Adrenal gland (tissue), 9 donors: ENCODE measurements at regions not wholly inside any gene's neighbourhood (a gene's known extent, or its start where the extent isn't known, plus 50 kb on each side); places are given as distances from the start of the nearest gene placed in this dataset.

Source experiments
- DNase-seq, 7 donors: peaks; one replicate each; pipeline ENCODE4 v3.0.0-alpha.2; 2019 to 2020
- H3K27ac ChIP-seq, 5 donors: fragments of 200-600 bp; sonication (generic) in 4 of 5; 1 replicate in 3 of 5; 2 replicates in 2 of 5; pipeline versions ENCODE4 v1.5.1 to v1.8.0; 2016 to 2020; ENCODE audit warnings: mild to moderate bottlenecking in 1 of 5
- H3K27me3 ChIP-seq: fragments of 200-600 bp; 2 replicates; pipeline ENCODE4 v1.8.0; 2021
- H3K36me3 ChIP-seq, 2 donors: fragments of 200-600 bp; replicated peaks in 1 of 2; 1 replicate in 1 of 2; 2 replicates in 1 of 2; pipeline versions ENCODE4 v1.5.1 to v1.8.0; 2018 to 2022
- H3K4me1 ChIP-seq, 2 donors: fragments of 200-600 bp; replicated peaks in 1 of 2; 1 replicate in 1 of 2; 2 replicates in 1 of 2; pipeline versions ENCODE4 v1.5.1 to v1.8.0; 2018 to 2021
- H3K4me3 ChIP-seq, 4 donors: fragments of 200-600 bp; sonication (generic) in 3 of 4; one replicate each; pipeline ENCODE4 v1.5.1; 2016 to 2018
- H3K9me3 ChIP-seq, 3 donors: fragments of 200-600 bp; sonication (generic) in 1 of 3; replicated peaks in 1 of 3; 1 replicate in 2 of 3; 2 replicates in 1 of 3; pipeline versions ENCODE4 v1.5.1 to v1.8.0; 2016 to 2021
- POLR2A ChIP-seq, 2 donors: fragments of 450-650 bp; IDR thresholded peaks; one replicate each; pipeline ENCODE4 v1.6.1; 2017; ENCODE audit warnings: antibody characterized with exemption in 2 of 2, mild to moderate bottlenecking in 2 of 2, moderate library complexity in 1 of 2
- WGBS, 4 donors: extraction: QIAGEN DNeasy Blood & Tissue Kit in 2 of 4; methylation state at CpG; one replicate each; pipeline versions ENCODE4 v1.1.5 to v1.1.7; 2013 to 2017; 5-methylcytosine and 5-hydroxymethylcytosine counted together
- intact Hi-C, 2 donors: fragments of 100-400 bp; cut with DNase I; formaldehyde crosslinking; loops; one replicate each; pipeline versions ENCODE4 v1.14.1 to v1.15.0; 2022 to 2023
- TF ChIP-seq, protein P1 (sequence below), 6 experiments: fragments of 450-650 bp in 4 of 6; fragments of 200-600 bp in 2 of 6; sonication (generic) in 1 of 6; IDR thresholded peaks; 1 replicate in 5 of 6; 2 replicates in 1 of 6; pipeline versions ENCODE4 v1.5.1 to v1.8.0; 2016 to 2021; ENCODE audit warnings: antibody characterized with exemption in 6 of 6, mild to moderate bottlenecking in 2 of 6, moderate library complexity in 1 of 6
- donor health status: healthy with polysubstance abuse.
- donor health status: Bipolar disorder and iron deficiency.
- donor health status: DM: yes; HTN: yes; CAD: no.
- donor health status: DM: no; HTN: no; CAD: no.
- donor health status: DM: no; HTN: no; CAD: no.

DNA sequence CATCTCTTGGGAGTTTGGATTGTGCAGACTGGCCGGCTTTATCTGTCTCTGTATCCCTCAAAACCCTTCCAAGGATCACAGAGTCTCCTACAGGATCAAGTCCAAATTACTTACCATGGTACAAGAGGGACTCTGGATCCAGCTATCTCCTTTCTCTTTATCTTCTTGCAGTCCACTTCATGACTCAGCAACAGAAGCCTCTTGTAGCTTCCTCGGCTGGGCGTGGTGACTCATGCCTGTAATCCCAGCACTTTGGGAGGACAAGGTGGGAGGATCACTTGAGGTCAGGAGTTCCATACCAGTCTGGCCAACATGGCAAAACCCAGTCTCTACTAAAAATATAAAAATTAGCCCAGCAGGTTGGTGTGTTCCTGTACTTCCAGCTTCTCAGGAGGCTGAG, 189.7 kb downstream of the BCAT1 start:
- Histone ChIP-seq H3K36me3 (no peaks in the 10 kb centered on the region), H3K9me3 (no peaks in the 10 kb centered on the region), H3K4me3 (no peak overlapping the region), H3K27me3 (no peaks in the 10 kb centered on the region), H3K27ac (no peak overlapping the region), H3K4me1 (no peaks in the 10 kb centered on the region)
- WGBS, 4 donors = 66 to 77% (median 77%) methylated on average over 3 of the region's 3 CpGs
- DNase-seq = no peak
- intact Hi-C loops = no loop called here
- TF ChIP-seq, protein P1, sequence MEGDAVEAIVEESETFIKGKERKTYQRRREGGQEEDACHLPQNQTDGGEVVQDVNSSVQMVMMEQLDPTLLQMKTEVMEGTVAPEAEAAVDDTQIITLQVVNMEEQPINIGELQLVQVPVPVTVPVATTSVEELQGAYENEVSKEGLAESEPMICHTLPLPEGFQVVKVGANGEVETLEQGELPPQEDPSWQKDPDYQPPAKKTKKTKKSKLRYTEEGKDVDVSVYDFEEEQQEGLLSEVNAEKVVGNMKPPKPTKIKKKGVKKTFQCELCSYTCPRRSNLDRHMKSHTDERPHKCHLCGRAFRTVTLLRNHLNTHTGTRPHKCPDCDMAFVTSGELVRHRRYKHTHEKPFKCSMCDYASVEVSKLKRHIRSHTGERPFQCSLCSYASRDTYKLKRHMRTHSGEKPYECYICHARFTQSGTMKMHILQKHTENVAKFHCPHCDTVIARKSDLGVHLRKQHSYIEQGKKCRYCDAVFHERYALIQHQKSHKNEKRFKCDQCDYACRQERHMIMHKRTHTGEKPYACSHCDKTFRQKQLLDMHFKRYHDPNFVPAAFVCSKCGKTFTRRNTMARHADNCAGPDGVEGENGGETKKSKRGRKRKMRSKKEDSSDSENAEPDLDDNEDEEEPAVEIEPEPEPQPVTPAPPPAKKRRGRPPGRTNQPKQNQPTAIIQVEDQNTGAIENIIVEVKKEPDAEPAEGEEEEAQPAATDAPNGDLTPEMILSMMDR (IDR thresholded peaks at IDR 0.05) = no peak
- TF ChIP-seq POLR2A (IDR thresholded peaks at IDR 0.05) = no peak

DNA sequence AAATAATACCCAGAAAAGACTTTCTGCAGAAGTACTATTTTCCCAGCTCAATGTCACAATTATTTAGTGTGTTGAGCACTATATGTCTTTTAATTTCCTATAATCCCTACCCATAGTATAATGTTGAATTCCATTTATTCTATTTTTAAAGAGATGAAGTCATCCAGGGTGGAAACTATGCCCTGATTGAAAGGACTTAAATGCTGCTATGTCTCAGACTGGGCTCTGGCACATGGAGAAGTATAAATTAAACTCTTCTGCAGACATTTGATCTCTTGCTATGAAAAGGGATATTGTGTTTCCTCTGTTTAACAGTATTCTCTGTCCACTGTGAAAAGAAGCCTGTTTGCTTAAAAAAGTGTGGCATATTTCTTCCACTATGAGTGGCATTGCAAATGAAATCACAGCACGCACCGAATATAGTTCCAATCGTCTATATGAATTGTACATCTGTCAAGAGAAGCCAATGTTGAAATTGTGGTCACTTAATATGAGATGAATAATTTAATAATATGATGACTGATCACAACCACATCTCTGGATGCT, 192.3 kb downstream of the BCAT1 start:
- intact Hi-C loops = no loop called here
- H3K27me3 ChIP-seq = no peaks in the 10 kb centered on the region
- no peaks in the 10 kb centered on the region for H3K9me3 ChIP-seq
- no peak overlapping the region for H3K27ac ChIP-seq
- H3K4me1 ChIP-seq = no peaks in the 10 kb centered on the region
- DNase-seq = no peak
- no peak overlapping the region for H3K4me3 ChIP-seq
- WGBS, 4 donors = 67 to 76% (median 70%) methylated on average over 3 of the region's 3 CpGs
- no peaks in the 10 kb centered on the region for H3K36me3 ChIP-seq
- TF ChIP-seq, protein P1 (IDR thresholded peaks at IDR 0.05) = no peak
- no peak for TF ChIP-seq POLR2A (IDR thresholded peaks at IDR 0.05)

DNA sequence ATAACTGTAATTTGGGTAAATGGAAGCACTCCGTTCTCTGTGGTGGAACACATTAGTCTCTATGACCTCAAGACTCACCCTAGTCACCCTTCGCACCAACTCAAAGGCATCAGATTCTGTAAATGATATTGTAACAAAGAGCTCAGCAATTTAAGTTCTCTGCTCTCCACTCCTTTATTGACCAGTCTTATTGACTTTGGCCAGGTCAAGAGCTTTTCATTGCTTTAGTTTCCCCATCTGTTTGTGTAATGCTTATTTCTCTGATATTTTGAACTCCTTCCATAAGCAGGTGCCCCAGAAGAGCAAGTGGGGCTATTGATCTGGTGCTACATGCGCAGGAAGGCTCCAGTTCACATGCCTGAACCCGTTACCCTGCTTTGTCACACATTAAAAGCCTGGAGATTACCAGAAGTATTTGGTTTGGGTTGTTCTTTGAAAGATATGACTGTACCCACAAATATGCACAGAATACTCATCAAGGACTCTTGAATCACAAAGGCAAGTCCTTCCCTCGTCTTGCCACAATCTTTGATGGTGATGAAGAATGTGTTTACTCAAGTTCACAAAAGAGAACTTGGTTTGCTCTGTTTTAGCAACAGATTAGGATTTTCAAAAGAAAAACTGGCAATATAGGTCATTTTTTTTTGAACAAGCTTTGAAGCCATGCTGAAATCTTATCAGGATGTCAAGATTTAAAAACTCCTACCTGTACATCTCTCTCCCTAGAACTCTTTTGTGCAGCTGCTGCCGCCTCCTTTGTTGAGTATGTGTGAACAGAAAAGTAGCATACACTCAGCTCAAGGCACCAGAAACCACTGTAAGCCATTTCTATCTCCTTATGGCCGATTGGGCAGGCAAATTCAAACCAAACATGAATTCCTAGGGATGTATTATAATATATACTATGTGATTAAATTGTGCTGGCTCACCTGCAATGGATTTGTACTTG, 193.9 kb downstream of the BCAT1 start:
- Histone ChIP-seq H3K36me3 (no peaks in the 10 kb centered on the region), H3K27me3 (no peaks in the 10 kb centered on the region), H3K9me3 (no peaks in the 10 kb centered on the region), H3K27ac (no peak overlapping the region), H3K4me1 (no peaks in the 10 kb centered on the region), H3K4me3 (no peak overlapping the region)
- no peak for DNase-seq
- TF ChIP-seq, protein P1 (IDR thresholded peaks at IDR 0.05) = no peak
- no peak for TF ChIP-seq POLR2A (IDR thresholded peaks at IDR 0.05)
- intact Hi-C loops = no loop called here
- 69 to 74% (median 72%) methylated on average over 7 of the region's 7 CpGs for WGBS, 4 donors

DNA sequence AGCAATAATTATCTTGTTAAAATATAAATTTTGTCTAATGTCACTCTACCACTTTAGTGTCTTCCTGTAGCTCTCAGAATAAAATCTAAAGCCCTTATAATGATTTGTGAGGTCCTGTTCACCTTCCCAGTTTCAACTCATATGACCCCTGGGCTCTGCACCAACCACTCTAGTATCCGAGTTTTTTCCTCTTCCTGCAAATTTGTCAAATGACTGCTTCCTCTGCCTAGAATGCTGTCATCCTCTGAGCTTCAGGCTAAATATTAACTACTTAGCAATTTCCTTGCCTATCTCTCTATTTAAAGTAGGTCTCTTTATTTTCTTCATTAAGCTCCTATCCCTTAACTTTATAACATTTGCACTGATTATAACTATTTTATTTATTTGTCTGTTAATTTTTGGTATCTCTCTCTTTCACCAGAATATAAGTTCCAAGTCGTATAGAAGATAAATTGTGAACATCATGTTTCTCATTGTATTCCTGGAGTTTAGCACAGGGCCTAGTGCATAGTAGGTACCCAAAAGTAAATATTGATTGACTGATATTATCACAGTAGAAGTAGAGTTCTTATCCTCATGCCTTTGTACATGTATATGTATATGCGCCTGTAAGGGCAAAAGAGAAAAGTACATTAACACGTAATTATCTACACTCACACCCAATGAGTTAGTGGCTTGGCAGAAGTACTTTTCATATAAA, 196.0 kb downstream of the BCAT1 start:
- no peak overlapping the region for H3K27ac ChIP-seq
- intact Hi-C loops = no loop called here
- no peak overlapping the region for H3K4me3 ChIP-seq
- no peaks in the 10 kb centered on the region for H3K9me3 ChIP-seq
- no peak for TF ChIP-seq POLR2A (IDR thresholded peaks at IDR 0.05)
- TF ChIP-seq, protein P1 (IDR thresholded peaks at IDR 0.05) = no peak
- no peaks in the 10 kb centered on the region for H3K36me3 ChIP-seq
- no peaks in the 10 kb centered on the region for H3K27me3 ChIP-seq
- DNase-seq = no peak
- 66 to 73% (median 71%) methylated on average over 4 of the region's 4 CpGs for WGBS, 4 donors
- no peaks in the 10 kb centered on the region for H3K4me1 ChIP-seq
